Neural crest cell (in vitro differentiated cells): ENCODE measurements at regions not wholly inside any gene's neighbourhood (a gene's known extent, or its start where the extent isn't known, plus 50 kb on each side); places are given as distances from the start of the nearest gene placed in this dataset.

Source experiments
- DNase-seq: peaks from one replicate; pipeline ENCODE4 v3.0.0; 2021; ENCODE audit warnings: low read depth, mixed read lengths, low spot score
- H3K27ac Mint-ChIP-seq: one replicate; pipeline ENCODE4 v1.8.0; 2021; ENCODE audit warnings: mild to moderate bottlenecking, mixed read lengths; ENCODE audit not compliant: unreplicated experiment
- H3K27me3 Mint-ChIP-seq: 2 replicates; pipeline ENCODE4 v1.8.0; 2021; ENCODE audit warnings: low read depth, mild to moderate bottlenecking, mixed read lengths
- H3K36me3 Mint-ChIP-seq: 2 replicates; pipeline ENCODE4 v1.8.0; 2021; ENCODE audit warnings: low read depth, mild to moderate bottlenecking, mixed read lengths
- H3K4me1 Mint-ChIP-seq: 2 replicates; pipeline ENCODE4 v1.8.0; 2021; ENCODE audit warnings: mixed read lengths
- H3K4me3 Mint-ChIP-seq: one replicate; pipeline ENCODE4 v1.8.0; 2021; ENCODE audit warnings: mild to moderate bottlenecking, mixed read lengths
- H3K9me3 Mint-ChIP-seq: 2 replicates; pipeline ENCODE4 v1.8.0; 2021; ENCODE audit warnings: mixed read lengths
- CTCF ChIP-seq: fragments of 200-600 bp; sonication (generic); conservative IDR thresholded peaks from 2 replicates; pipeline ENCODE4 v1.5.0; 2021; ENCODE audit warnings: antibody characterized with exemption, mild to moderate bottlenecking

DNA sequence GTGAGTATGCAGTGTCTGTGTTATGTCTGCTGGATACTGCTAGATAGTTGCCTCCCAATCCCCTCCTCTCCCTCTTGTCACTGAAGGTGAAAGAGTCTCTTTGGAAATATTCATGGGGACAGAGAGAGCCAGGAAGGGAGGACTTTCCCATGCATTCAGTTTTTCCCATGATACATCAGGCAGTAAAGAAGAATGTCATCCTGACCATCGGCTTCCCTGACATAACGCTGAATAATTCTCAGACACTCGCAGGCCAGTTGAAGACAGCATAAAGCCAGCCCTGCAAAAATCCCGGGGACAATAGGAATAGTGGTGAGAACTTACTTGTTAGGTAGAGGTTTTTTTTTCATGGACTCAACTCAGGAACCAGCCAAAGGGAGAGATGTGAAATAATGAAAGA lies 58.1 kb downstream of the KLF4 start:
- no peaks in the 10 kb centered on the region for H3K4me1 Mint-ChIP-seq
- H3K27me3 Mint-ChIP-seq, result peaks cover 4% of the 10 kb centered on the region
- no peaks in the 10 kb centered on the region for H3K9me3 Mint-ChIP-seq
- no peak overlapping the region for H3K4me3 Mint-ChIP-seq
- DNase-seq, result no peak
- H3K27ac Mint-ChIP-seq, result no peak overlapping the region
- TF ChIP-seq CTCF, result no peak
- no peaks in the 10 kb centered on the region for H3K36me3 Mint-ChIP-seq

- no peak for TF ChIP-seq CTCF
- Mint-ChIP-seq H3K36me3 (no peaks in the 10 kb centered on the region), H3K9me3 (no peaks in the 10 kb centered on the region), H3K4me1 (peaks cover 4% of the 10 kb centered on the region), H3K4me3 (no peak overlapping the region), H3K27me3 (no peaks in the 10 kb centered on the region), H3K27ac (no peak overlapping the region)
- DNase-seq, result no peak
Observed at GRCh38 chr9:107430071-107430470, 59.5 kb downstream of the KLF4 start.

GRCh38 chr9:107426126-107426525 lies 63.4 kb downstream of the KLF4 start:
- no peaks in the 10 kb centered on the region for H3K9me3 Mint-ChIP-seq
- no peaks in the 10 kb centered on the region for H3K36me3 Mint-ChIP-seq

GRCh38 chr9:107425101-107426025 lies 64.2 kb downstream of the KLF4 start:
- no peaks in the 10 kb centered on the region for H3K9me3 Mint-ChIP-seq
- peaks cover 14% of the 10 kb centered on the region for H3K4me1 Mint-ChIP-seq
- no peaks in the 10 kb centered on the region for H3K36me3 Mint-ChIP-seq
- DNase-seq, result peak; percentile 78
- no peaks in the 10 kb centered on the region for H3K27me3 Mint-ChIP-seq
- TF ChIP-seq CTCF, result peak; percentile 88
- no peak overlapping the region for H3K27ac Mint-ChIP-seq
- peak overlapping the region; percentile 23 for H3K4me3 Mint-ChIP-seq

More at GRCh38 chr9:107426126-107426525, 63.4 kb downstream of the KLF4 start:
- DNase-seq, result no peak
- Mint-ChIP-seq H3K27ac (no peak overlapping the region), H3K4me1 (peaks cover 14% of the 10 kb centered on the region), H3K27me3 (no peaks in the 10 kb centered on the region), H3K4me3 (no peak overlapping the region)
- no peak for TF ChIP-seq CTCF

- Mint-ChIP-seq H3K36me3 (no peaks in the 10 kb centered on the region), H3K27ac (no peak overlapping the region), H3K4me1 (peaks cover 14% of the 10 kb centered on the region), H3K9me3 (no peaks in the 10 kb centered on the region), H3K4me3 (no peak overlapping the region), H3K27me3 (no peaks in the 10 kb centered on the region)
- TF ChIP-seq CTCF, result no peak
- no peak for DNase-seq
Observed at GRCh38 chr9:107423540-107423939, 66.0 kb downstream of the KLF4 start.
